ENCODE measurements at regions not wholly inside any gene's neighbourhood (a gene's known extent, or its start where the extent isn't known, plus 50 kb on each side); places are given as distances from the start of the nearest gene placed in this dataset.

DNA sequence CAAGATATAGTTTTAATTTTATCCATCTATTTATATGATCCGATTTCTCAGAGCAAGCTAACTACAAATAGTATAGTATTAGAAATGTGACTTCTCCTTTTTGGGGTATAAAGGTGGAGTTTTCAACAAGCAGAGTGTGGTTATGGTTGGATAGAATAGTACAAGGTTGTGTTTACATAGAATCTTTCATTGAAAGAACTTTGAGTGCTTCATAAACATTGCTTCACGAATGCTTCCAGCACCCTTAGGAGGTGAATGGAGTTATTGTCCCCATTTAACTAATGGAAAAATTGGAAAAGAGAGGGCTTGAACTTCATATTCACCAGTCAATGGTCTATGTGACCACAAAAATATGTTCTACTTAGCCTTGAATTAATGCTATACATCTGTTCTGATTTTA lies 134.1 kb upstream of the CITED2 start:
- no peaks in the 10 kb centered on the region for H3K27me3 ChIP-seq
- no peaks in the 10 kb centered on the region for H3K9me3 ChIP-seq
- no peak overlapping the region for H3K4me3 ChIP-seq
- TF ChIP-seq, protein P1, sequence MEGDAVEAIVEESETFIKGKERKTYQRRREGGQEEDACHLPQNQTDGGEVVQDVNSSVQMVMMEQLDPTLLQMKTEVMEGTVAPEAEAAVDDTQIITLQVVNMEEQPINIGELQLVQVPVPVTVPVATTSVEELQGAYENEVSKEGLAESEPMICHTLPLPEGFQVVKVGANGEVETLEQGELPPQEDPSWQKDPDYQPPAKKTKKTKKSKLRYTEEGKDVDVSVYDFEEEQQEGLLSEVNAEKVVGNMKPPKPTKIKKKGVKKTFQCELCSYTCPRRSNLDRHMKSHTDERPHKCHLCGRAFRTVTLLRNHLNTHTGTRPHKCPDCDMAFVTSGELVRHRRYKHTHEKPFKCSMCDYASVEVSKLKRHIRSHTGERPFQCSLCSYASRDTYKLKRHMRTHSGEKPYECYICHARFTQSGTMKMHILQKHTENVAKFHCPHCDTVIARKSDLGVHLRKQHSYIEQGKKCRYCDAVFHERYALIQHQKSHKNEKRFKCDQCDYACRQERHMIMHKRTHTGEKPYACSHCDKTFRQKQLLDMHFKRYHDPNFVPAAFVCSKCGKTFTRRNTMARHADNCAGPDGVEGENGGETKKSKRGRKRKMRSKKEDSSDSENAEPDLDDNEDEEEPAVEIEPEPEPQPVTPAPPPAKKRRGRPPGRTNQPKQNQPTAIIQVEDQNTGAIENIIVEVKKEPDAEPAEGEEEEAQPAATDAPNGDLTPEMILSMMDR (IDR thresholded peaks at IDR 0.05) = no peak
- H3K27ac ChIP-seq = no peak overlapping the region
- no peak for DNase-seq (ENCODE audit: low spot score)
- H3K36me3 ChIP-seq = no peaks in the 10 kb centered on the region
- no peaks in the 10 kb centered on the region for H3K4me1 ChIP-seq

DNA sequence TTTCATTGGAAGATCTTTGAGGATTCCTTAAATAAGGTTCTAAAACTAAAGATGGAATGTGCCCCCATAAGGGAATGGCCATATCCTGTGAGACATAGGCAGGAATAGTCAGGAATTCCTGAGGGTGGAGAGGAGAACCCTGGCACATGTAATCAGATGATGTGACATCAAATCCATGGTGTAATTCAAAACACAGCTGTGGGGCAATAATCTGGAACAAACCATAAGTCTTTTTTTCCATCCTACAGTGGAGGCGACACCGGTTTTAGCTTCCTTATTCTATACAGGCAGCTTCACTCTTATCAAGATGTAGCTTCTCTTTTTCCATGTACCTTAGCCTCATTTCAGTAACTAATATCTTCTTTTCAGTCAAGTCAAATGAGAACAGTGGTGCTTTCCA lies 133.6 kb upstream of the CITED2 start:
- Histone ChIP-seq H3K9me3 (no peaks in the 10 kb centered on the region), H3K27me3 (no peaks in the 10 kb centered on the region), H3K4me1 (no peaks in the 10 kb centered on the region), H3K27ac (no peak overlapping the region), H3K4me3 (no peak overlapping the region), H3K36me3 (no peaks in the 10 kb centered on the region)
- DNase-seq (ENCODE audit: low spot score) = no peak
- TF ChIP-seq, protein P1 (IDR thresholded peaks at IDR 0.05) = no peak

DNA sequence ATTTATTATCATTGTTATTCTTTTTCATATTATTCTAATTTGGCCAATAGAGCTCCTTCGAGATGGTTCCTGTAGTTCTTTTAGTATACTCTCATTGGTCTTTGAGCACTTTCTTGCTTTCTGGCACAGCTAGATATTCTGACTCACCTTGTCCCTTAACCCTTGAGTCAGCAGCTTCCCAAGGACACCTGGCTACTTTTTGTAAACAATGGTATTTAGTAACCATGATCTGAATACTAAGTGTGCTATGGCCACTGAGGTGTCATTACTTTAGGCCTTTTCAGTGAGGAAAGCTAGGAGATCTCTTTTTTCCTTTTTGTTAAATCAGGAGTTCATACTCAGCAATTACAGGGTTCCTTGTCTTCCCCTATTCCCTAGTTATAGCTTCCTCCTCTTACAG lies 126.5 kb upstream of the CITED2 start:
- Histone ChIP-seq H3K9me3 (no peaks in the 10 kb centered on the region), H3K27me3 (no peaks in the 10 kb centered on the region), H3K36me3 (no peaks in the 10 kb centered on the region), H3K4me3 (no peak overlapping the region), H3K4me1 (no peaks in the 10 kb centered on the region), H3K27ac (no peak overlapping the region)
- TF ChIP-seq, protein P1 (IDR thresholded peaks at IDR 0.05) = no peak
- DNase-seq (ENCODE audit: low spot score) = no peak

DNA sequence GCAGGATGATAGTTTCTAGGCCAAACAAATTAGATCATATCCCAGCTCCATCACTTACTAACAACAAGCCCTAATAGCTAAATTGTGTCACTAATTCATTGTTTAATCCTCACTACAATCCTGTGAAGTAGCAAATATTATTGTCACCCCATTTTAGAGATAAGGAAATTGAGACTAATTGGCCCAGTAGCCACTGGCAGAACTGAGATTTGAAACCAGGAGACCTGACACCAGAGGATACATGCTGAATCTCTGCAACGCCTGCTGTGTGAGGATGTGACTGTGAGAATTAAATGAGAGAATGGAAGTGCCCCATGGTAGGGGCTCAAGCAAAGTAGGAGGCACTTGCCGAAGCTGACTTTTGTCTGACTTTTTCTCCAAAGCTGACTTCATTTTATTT lies 124.3 kb upstream of the CITED2 start:
- Histone ChIP-seq H3K27me3 (no peaks in the 10 kb centered on the region), H3K4me3 (no peak overlapping the region), H3K9me3 (no peaks in the 10 kb centered on the region), H3K36me3 (no peaks in the 10 kb centered on the region), H3K4me1 (no peaks in the 10 kb centered on the region), H3K27ac (no peak overlapping the region)
- TF ChIP-seq, protein P1 (IDR thresholded peaks at IDR 0.05) = no peak
- DNase-seq (ENCODE audit: low spot score) = no peak

DNA sequence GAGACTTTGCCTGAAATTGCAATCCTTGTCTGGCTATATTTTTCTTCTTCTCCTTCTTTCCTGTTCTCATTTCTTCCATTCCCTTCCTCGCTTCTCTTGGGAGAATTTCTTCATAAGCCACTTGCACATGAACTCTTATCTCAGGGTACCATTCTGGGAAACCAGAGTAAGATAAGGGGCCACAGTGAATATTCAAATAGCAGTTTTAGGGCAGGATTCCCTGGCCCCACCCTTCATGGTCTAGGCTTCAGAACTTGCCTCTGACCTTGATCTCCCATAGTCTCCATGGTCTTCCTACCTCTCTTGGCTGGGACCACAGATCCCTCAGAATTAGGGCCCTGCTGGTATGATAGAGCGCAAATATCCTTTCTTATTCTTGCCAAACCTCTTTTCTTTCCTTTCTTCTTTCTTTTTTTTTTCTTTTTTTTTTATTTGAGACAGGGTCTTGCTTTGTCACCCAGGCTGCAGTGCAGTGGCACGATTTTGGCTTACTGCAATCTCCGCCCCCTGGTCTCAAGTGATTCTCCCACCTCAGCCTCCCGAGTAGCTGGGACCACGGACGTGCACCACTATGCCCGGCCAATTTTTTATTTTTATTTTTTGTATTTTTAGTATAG lies 123.0 kb upstream of the CITED2 start:
- Histone ChIP-seq H3K27me3 (no peaks in the 10 kb centered on the region), H3K4me1 (no peaks in the 10 kb centered on the region), H3K27ac (no peak overlapping the region), H3K4me3 (no peak overlapping the region), H3K36me3 (no peaks in the 10 kb centered on the region), H3K9me3 (no peaks in the 10 kb centered on the region)
- DNase-seq (ENCODE audit: low spot score) = no peak
- TF ChIP-seq, protein P1 (IDR thresholded peaks at IDR 0.05) = no peak

DNA sequence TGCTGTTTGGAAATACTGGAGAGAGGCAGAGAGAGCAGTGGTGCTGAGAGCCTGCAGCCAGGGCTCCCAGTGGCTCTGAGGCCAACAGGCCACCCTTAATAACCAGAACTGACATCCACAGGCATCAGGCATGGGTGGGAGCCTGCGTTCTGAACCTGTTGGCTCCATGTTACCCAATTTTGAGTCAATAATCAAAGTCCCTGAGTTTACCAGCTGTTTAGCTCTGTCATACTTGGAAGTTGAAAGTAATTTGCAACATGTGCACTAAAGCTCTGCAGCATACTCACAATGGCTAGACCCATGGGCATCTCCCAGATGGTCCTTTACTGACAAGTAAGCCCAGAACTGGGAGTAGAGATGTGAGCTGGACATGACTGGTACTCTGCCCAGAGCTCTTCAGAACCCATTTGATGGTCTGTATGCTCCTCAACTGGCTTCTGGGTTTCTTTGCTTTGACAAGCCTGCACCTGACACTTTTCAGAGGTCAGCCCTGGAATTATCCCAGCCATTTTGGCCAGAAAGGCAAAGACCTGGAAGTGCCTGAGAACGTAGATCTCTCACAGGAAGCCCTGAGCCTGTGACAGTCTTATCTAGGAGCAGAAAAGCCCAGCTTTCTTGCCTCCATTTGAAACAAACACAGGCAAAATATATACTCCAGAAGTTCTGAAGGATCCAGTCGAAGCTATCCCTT lies 122.4 kb upstream of the CITED2 start:
- Histone ChIP-seq H3K4me3 (no peak overlapping the region), H3K36me3 (no peaks in the 10 kb centered on the region), H3K27ac (no peak overlapping the region), H3K27me3 (no peaks in the 10 kb centered on the region), H3K4me1 (no peaks in the 10 kb centered on the region), H3K9me3 (no peaks in the 10 kb centered on the region)
- no peak for DNase-seq (ENCODE audit: low spot score)
- TF ChIP-seq, protein P1 (IDR thresholded peaks at IDR 0.05) = no peak

All from right atrium auricular region (tissue), 2 donors.